HG03457 (cell line): ENCODE measurements at regions not wholly inside any gene's neighbourhood (a gene's known extent, or its start where the extent isn't known, plus 50 kb on each side); places are given as distances from the start of the nearest gene placed in this dataset.
"Not testable (repeated sequence)": the region's sequence is repeated elsewhere in the genome, so short reads cannot be mapped to it uniquely, and the experiment has no call there.

Experiments
- ATAC-seq: cut with Tn5 transposase; IDR thresholded peaks from one replicate; pipeline ENCODE4 v1.9.1; 2021; ENCODE audit warnings: moderate number of reproducible peaks; ENCODE audit not compliant: unreplicated experiment

DNA sequence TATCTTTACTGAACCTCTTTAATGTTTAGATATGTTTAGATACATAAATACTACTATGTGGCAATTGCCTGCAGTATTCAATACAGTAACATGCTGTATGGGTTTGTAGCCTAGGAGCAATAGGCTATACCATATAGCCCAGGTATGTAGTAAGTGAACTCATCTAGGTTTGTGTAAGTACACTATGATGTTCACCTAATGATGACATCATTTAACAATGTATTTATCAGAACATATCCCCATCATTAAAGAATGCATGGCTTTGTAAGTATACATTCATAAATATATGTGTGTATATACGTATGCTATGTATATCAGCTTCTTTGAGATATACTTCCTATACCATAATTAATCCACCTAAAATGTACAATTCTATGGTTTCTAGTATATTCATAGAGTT, 631.2 kb upstream of the MAN1A1 start:
- ATAC-seq: no peak

DNA sequence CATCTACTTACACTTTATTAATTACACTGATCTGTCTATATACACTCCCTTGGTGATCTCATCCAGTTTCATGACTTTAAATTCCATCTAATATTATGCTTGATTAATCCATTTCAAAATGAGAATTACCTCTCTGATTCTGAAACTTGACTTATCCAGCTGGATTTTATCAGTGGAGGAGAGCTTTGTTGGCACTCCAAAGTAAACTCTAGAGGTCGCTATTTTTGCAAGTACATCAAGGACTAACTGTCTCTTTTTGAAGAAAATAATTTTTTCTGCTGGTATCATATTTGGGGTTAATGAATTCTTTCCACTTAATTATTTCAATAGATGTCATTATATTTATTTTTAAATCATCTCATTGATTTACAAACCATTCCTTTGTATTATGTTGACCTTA, 630.3 kb upstream of the MAN1A1 start:
- ATAC-seq: no peak

DNA sequence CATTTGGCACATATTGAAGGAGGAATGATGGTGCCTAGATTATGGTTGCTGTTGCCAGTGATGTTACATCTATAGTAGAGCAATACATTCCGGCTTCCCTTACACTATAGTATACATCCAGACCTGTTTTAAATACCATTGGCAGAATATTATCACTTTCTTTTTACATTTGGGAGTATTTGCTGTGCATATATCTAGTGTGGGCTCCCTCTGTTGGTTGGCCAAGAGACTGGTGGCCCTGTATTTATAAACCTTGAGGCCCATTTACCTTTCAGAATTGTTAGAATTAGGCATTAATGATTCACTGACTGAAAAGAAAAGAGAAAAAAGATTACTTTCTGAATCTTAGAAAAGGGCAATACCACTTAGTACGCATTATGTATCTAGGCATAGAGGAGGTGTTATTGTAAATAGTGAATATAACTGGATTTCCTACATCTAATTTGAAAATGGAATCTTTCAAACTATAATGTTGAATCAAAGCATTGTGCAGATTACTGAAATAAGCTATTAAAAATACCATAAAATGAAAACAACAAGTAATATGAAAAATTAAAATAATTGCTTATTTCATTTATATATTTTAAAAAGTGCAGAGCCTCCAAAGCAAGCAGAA, 628.8 kb upstream of the MAN1A1 start:
- ATAC-seq: no peak

DNA sequence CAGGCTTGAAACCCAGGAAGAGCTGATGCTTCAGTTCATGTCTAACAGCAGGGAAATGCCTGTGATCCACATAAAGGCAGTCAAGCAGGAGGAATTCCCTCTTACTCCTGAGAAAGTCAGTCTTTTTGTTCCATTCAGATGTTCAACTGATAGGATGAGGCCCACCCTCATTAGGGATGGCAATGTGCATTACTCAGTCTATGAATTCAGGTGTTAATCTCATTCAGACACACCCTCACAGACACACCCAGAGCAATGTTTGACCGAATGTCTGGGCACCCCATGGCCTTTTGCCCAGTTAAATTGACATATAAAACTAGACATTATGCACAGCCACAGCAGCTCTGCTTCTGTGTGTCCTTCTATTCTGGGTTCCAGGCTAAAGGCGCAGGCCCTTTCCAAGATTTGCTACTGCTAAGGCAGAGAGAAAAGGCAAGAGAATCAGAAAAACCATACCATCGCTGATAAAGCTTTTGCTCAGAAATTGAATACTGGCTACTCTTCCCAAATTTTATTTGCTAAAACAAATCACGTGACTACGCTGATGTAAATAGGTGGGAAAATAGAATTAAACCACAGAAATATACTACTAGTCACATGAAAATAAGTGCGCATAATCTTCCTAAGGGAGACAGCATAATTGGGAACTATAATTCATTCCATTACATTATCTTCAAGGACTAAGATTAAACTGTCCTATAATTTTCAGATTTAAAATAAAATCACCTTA, 625.0 kb upstream of the MAN1A1 start:
- ATAC-seq: no peak

DNA sequence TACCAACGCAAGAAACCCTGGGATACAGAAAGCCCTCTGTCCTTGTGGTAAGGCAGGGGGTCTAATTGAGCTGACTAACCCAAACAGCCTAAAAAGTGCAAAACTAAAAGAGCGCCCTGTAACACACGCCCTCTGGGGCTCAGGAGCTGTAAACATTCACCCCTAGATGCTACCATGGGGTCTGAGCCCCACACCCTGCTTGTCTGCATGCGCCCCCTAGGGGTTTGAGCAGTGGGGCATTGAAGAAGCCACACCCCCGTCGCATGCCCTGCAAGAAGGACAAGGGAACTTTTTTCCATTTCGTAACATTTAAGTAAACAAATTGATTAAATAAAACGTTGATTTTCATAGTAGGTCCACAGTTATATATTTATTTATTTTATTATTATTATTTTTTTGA, 616.9 kb upstream of the MAN1A1 start:
- ATAC-seq: no peak

DNA sequence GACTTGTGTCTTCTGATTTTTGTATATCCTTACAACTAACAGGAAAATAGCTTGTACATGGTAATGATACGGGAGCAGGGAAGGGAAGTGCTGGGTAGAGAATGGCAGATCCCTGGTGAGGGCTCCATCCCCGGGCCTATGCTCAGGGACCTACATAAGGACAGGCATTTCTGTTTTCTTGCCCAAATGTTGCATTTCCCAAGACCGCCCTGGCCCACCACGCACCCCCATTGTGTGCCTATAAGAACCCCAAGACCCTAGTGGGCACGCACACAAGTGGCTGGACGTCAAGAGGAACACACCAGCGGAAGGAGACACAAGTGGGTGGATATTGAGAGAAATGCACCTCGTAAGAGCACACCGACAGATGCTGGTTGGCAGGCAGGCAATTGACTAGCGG, 616.3 kb upstream of the MAN1A1 start:
- ATAC-seq: no peak

DNA sequence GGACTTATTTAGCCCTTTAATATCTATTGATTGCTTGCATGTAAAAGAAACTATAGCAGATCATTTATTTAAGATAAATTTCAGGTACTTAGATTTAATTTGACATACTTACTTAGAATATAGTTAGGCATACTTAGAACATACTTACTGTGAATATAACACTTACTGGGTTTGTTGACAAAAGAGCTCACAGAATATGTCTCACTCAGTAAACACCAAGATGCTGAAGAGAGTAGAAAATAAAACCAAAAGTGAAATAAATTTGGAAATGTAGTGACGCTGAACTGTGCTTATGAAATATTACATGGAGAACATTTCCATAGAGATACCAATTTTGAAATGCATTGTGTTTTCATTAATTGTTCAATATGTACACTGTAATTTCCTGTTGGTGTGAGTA, 615.4 kb upstream of the MAN1A1 start:
- no peak for ATAC-seq

DNA sequence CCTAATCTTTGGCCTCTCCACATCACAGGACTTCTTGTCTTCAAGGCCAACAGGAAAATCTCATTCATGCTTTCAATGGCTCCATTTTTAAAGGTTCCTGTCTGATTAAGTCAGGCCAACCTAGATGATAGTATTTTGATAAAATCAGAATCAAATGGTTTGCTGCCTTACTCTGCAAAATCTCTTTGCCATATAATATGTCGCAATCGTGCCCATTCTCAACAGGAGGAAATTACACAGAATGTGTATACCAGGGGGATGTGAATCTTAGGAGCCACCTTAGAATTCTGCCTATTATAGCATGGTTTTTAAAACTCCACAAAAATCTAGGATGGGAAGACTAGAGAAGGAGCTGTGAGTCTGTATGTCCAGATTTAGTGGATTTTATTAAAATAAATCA, 612.9 kb upstream of the MAN1A1 start:
- no peak for ATAC-seq

DNA sequence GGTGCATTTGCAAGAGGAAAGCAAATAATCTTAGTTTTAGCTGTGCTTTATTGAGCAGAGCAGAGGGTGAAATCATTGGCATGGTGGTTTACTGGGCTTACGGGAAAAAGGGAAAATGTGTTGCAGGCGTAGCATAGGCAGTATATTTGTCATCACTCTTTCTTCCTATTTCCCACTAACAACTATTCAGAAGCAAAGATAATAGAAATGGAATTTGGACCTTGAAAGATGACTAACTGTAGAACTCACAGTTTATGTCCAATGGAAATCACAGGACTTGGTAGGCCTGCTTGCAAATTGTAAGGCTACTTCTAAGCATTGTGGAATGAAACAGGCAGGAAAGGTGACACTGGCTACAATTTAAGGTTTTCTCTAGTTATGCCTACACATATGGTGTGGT, 611.9 kb upstream of the MAN1A1 start:
- no peak for ATAC-seq

DNA sequence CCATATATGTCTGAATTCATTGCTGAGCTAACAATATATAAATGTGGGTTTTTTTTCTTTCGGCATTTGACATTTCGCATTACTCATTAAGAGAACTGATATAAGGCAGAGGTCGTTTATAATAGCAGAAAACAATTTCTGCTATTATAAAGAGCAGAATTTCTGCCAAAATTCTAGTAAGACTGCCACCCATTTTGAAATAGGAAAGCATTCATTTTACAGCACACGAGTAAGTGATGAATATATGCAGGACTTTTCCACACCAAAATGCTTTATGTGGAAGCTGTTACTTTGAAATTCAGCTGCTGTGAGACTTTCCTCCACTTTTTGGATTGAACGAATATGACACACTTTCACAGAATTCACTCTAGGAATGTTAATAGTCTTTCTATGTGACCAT, 610.9 kb upstream of the MAN1A1 start:
- ATAC-seq: no peak

DNA sequence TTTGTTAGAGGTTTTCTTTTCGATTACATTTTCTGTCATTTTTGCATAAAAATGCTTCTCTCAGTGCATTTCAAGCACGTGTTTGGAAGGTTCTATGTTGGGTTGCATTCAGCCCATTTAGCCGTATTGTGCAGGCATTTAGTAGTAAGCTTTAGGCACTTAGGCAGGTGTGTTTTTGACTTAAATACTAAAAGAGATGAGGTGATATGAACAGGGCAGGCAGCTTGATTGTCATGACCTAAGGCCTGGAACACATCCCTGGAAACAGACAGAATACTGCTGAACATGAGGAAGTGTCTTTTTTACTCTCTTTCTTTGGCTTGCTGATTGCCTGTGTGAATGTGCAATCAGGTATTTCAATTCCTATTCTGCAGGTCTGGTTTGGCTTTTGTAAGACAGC, 610.5 kb upstream of the MAN1A1 start:
- ATAC-seq: no peak

DNA sequence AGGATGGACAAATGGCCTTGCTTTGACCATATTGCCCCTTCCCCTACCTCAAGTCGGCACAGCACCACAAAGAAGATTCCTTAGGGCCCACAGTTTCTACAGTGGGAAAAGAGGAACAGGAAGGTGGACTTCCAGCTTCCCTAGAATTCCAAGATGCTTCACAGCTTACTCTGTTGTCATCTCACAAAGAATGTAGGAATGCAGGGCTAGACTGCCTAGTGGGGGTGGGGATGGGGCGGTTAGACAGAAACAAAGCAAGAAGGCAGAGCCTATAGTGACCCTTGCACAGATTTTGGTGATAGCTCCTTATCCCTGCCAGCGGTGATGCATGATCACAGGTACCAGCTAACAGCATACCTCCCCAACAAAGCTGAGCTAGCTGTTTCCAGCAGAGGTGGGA, 607.6 kb upstream of the MAN1A1 start:
- no peak for ATAC-seq

DNA sequence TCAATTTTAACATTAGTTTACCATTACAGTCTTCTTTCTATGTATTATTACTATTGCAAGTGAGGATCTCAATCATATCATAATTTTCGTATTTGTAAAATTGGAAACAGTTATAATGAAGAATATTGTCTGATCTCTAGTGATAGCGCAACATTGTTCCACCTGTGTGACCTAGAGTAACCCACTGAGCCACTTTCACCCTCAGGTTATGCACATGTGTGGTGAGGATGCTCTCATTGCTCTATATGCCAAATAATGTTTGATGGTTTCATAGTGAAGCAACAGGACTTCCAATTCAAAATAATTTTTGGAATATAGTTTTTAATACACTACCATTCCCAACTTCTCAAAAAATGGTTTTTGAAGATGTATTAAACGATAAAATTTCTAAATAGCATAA, 603.1 kb upstream of the MAN1A1 start:
- ATAC-seq: no peak

DNA sequence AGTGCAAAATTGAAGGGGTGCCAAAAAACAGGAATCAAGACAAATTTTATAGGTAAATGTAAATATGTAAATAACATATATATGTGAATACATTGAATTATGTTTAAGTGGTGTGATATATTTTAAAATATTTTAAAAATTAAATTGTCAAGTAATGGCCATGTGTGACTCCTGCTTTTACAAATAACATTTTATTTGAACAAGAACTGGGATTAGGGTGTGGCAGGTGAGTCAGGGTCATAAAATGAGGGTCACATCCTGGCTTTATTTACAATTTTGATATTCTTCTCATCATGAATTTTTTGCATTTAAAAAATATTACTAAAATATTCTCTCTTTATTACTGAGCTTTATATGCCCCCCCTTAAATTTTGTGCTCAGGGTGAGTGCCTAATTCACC, 601.1 kb upstream of the MAN1A1 start:
- no peak for ATAC-seq

DNA sequence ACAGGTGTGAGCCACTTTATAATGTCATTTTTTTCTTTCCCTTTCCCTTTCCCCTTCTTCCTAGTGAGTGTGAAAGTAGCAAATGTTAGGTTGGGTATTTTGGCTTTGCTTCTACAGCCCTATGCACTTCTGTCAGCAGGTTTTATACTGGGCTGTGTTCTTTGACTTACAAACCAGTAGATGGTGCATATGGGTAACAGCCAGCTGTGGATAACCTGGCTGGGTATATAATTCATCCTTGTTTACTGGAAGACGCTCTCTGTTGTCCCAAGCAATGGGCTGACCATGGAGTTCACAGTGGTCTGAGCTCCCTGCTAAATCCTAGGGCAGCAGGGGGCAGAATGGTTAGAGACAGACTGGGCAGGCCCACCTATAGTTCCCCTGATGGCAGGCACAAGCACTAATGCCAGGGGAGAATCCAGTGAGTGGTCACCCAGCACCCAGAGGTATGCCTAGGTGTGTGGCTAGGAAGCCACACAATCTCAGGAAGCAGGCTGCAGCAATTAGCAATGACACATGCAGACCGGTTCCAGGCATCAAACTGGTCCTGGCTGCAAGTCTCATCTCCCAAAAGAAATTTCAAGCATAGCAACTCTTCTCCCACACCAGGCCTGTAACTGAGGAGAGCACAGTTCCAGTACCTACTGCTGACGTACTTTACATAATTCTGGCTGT, 592.7 kb upstream of the MAN1A1 start:
- no peak for ATAC-seq

DNA sequence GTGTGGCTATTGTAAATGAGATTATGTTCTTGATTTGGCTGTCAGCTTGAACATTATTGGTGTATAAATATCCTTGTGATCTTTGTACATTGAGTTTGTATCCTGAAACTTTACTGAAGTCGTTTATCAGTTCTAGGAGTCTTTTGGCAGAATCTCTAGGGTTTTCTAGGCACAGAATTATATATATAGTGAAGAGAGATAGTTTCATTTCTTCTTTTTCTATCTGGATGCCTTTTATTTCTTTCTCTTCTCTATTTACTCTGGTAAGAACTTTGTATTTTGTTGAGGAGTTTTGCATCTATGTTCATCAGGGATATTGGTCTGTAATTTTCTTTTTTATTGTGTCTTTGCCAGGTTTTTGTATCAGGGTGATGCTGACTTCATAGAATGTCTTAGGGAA, 589.2 kb upstream of the MAN1A1 start:
- ATAC-seq: no peak

DNA sequence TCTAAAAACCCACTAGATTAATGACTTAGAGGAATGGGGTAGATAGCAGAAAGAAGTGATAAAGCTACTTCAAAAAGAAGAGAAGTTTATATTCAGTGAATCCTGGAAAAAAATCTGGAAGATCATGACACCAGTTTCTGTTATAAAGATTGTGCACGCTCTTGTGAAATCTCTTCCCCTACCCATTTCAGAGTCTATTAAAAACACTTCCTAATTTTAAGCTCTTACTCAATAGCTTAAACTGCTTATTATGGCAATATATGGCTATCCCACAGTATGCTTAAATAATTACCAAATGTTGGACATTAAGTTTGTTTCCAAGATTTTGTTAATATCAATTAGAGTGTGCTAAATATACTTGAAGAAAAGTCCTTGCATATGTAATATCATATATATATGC, 585.3 kb upstream of the MAN1A1 start:
- ATAC-seq: no peak

DNA sequence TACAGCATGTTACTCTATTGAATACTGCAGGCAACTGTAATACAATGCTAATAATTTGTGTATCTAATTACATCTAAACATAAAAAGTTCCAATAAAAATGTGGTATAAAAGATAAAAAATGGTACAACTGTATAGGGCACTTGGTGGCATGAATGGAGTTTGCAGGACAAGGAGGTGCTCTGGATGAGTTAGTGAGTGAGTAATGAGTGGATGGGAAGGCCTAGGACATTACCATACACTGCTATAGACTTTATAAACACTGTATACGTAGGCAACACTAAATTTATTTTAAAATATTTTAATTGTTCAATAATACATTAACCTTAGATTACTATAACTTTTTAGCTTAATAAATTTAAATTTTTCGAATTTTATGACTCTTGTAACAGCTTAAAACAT, 579.6 kb upstream of the MAN1A1 start:
- ATAC-seq: no peak

DNA sequence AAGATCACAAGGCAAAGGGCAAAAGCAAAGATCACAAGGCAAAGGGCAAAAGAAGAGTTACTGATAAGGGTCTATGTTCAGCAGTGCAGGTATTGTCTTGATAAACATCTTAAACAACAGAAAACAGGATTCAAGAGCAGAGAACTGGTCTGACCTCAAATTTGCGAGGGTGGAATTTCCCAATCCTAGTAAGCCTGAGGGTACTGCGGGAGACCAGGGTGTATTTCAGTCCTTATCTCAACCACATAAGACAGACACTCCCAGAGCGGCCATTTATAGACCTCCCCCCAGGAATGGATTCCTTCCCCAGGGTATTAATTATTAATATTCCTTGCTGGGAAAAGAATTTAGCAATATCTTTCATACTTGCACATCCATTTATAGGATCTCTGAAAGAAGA, 575.3 kb upstream of the MAN1A1 start:
- not testable (repeated sequence) for ATAC-seq

DNA sequence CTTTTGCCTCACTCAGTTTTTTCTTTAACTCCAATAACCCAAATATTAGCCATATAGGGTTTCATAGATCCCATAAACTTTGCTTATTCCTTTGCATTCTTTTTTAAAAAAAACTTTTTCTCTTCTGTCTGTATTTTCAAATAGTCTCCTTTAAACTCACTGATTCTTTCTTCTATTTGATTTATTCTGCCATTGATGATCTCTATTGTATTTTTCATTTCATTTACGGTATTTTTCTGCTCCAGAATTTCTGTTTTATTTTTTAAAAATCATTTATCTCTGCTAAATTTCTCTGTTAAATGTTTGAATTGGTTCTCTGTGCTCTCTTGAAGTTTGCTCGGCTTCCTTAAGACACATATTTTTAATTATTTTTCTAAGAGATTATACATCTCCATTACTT, 573.3 kb upstream of the MAN1A1 start:
- ATAC-seq: no peak

DNA sequence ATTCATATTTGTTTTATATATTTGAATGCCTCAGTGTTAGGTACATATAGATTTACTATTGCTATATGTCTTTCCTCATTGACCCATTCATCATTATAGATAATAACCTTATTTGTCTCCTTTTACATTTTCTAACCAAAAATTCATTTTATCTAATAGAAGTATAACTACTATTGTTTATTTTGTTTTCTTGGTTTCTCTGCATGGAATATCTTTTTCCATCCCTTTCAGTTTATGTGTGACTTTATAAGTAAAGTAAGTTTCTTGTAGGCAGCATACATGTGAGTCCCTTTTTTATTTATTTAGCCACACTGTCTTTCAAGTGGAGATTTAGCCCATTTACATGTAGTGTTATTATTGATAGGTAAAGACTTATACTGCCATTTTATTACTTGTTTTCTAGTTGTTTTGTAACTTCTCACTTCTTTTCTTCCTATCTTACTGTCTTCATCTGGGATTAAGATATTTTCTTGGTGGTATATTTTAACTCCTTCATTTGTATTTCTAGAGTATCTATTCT, 572.0 kb upstream of the MAN1A1 start:
- ATAC-seq: no peak

DNA sequence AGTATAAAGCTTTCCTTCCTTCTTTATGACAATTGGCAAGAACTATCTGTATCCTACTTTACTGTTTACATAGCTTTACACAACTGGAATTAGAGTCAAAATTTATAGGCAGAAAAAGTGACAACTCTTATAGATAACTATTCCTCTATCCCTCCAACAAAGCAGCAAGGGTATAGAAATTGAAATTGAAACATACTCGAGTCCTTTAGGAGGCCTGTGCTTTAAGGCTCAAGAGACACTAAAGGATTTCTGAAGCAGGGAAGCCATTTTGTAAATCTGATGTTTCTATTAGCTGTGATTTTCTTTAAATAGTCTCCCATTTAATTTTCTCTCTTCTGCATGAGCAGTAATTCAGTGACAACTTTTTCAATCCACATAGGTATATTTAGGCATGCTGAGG, 567.6 kb upstream of the MAN1A1 start:
- no peak for ATAC-seq
